ENCODE measurements at regions not wholly inside any gene's neighbourhood (a gene's known extent, or its start where the extent isn't known, plus 50 kb on each side); places are given as distances from the start of the nearest gene placed in this dataset.

DNA sequence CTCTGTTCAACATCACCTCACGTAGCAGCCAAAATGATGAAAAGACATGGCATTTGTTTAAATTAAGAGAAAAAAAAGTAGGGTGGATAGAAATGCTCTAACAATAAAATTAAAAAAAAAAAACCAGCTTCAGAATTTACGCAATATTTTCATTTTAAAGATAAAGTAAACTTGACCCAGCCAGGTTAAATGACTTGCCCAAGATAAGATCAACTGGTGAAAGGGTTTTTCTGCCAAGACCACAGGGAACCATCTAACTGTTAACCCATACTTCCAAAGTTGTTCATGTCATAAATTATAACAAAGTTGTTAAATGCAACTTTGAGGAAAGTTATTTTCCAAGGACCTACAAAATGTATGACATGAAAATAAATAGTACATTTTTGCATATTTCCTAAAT, 129.6 kb upstream of the SOX5 start:
- no peak for TF ChIP-seq GATA2 (IDR thresholded peaks at IDR 0.05; ENCODE audit: low read depth, low read length)
- no peak for TF ChIP-seq GATA3 (IDR thresholded peaks at IDR 0.05; ENCODE audit: low read depth, low read length)

Data from SH-SY5Y (cell line).